NT2/D1 (cell line): ENCODE measurements at regions not wholly inside any gene's neighbourhood (a gene's known extent, or its start where the extent isn't known, plus 50 kb on each side); places are given as distances from the start of the nearest gene placed in this dataset.

Source experiments
- DNase-seq: peaks from one replicate; pipeline ENCODE4 v3.0.0-alpha.2; 2011; ENCODE audit warnings: low read depth, low spot score
- H3K27me3 ChIP-seq: 2 replicates; pipeline ENCODE4 v1.6.0; 2011; ENCODE audit warnings: mild to moderate bottlenecking; ENCODE audit not compliant: insufficient read length, insufficient read depth
- H3K36me3 ChIP-seq: 2 replicates; pipeline ENCODE4 v1.6.1; 2011; ENCODE audit warnings: mild to moderate bottlenecking, low read length, mixed read lengths; ENCODE audit not compliant: insufficient read depth, insufficient read length
- H3K4me1 ChIP-seq: 2 replicates; pipeline ENCODE4 v1.5.1; 2011; ENCODE audit not compliant: insufficient read depth, insufficient read length
- H3K4me3 ChIP-seq: 2 replicates; pipeline ENCODE4 v1.5.1; 2011; ENCODE audit warnings: low read depth; ENCODE audit not compliant: insufficient read length
- H3K9ac ChIP-seq: 2 replicates; pipeline ENCODE4 v1.6.0; 2011; ENCODE audit warnings: low read depth; ENCODE audit not compliant: insufficient read length
- H3K9me3 ChIP-seq: 2 replicates; pipeline ENCODE4 v1.5.1; 2011; ENCODE audit warnings: mild to moderate bottlenecking, low read length; ENCODE audit not compliant: insufficient read depth
- SUZ12 ChIP-seq: IDR thresholded peaks from 2 replicates; pipeline ENCODE4 v1.6.1; 2011; ENCODE audit not compliant: insufficient read length, insufficient read depth; ENCODE audit errors: extremely low read depth
- YY1 ChIP-seq: IDR thresholded peaks from 2 replicates; pipeline ENCODE4 v1.6.1; 2011; ENCODE audit not compliant: insufficient read length, insufficient read depth
- ZNF274 ChIP-seq: IDR thresholded peaks from 2 replicates; pipeline ENCODE4 v1.6.1; 2011; ENCODE audit warnings: mild to moderate bottlenecking, low read depth, low read length

DNA sequence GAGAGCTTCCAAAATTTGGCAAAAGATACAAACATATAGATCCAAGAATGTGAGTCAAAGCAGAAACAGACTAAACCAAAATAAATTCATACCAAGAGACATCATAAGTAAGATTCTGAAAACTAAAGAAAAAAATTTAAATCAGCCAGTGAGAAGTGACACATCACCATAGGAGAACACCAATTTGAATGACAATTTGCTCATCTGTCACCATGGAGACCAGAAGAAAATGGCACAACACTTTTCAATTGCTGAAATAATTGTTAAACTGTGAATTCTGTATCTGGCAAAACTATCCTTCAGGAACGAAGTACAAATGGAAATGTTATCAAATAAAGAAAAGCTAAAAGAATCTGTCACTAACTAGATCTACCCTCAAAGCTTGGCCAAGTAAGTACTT is 864.3 kb downstream of the BRD1 start:
- H3K4me3 ChIP-seq: no peak overlapping the region
- H3K36me3 ChIP-seq: no peaks in the 10 kb centered on the region
- no peak overlapping the region for H3K9ac ChIP-seq
- no peaks in the 10 kb centered on the region for H3K9me3 ChIP-seq
- no peaks in the 10 kb centered on the region for H3K27me3 ChIP-seq
- no peak for TF ChIP-seq ZNF274
- no peak for TF ChIP-seq YY1
- no peak for TF ChIP-seq SUZ12
- H3K4me1 ChIP-seq: peaks cover 4% of the 10 kb centered on the region
- DNase-seq: no peak

DNA sequence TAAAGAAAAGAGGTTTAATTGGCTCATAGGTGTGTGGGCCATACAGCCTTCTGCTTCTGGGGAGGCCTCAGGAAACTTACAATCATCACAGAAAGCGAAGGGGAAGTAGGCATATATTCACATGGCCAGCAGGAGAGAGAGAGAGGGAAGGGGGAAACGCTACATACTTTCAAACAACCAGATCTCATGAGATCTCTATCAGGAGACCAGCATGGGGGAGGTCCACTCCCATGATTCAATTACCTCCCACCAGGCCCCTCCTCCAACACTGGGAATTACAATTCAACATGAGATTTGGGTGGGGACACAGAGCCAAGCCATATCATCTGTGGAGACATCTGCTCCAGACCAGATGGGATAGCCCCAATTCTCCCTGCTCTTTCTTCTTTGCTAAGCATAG is 866.0 kb downstream of the BRD1 start:
- H3K36me3 ChIP-seq: no peaks in the 10 kb centered on the region
- H3K27me3 ChIP-seq: no peaks in the 10 kb centered on the region
- H3K9ac ChIP-seq: no peak overlapping the region
- no peak for TF ChIP-seq ZNF274
- no peak overlapping the region for H3K4me3 ChIP-seq
- H3K4me1 ChIP-seq: peaks cover 4% of the 10 kb centered on the region
- no peaks in the 10 kb centered on the region for H3K9me3 ChIP-seq
- no peak for DNase-seq

DNA sequence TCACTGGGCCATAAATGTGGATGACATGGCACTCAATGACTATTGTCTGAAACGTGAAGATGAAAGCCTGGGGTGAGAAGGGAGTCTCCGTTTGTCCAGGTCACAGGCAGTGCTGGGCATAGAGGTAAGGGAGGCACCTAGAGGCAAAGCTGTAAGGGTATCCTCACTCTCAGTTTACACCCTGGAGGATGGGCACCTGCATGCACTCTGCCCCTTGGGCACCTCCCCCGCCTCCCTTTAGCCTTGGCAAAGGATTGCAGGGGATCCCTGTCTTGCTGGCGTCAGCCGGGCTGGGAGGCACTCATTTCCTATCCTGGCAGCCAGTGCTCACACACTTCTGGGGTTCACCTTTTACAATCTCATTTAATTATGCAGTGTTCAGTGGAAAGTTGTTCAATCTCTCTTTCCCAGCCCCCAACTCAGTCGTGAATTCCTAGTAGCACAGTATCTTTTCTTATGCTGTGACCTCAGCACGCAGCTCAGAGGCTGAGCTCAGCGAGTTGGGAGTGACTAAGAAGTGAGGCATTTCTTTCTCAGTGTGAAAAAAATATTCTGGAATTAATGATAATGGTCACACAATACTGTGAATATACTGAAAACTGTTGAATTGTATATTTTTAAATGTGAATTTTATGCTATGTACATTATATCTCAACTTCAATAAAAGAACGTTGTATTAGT is 866.6 kb downstream of the BRD1 start:
- Histone ChIP-seq H3K4me3 (no peak overlapping the region), H3K9ac (no peak overlapping the region), H3K36me3 (no peaks in the 10 kb centered on the region), H3K9me3 (no peaks in the 10 kb centered on the region), H3K4me1 (peaks cover 4% of the 10 kb centered on the region), H3K27me3 (no peaks in the 10 kb centered on the region)
- TF ChIP-seq YY1: no peak
- TF ChIP-seq SUZ12: no peak
- no peak for TF ChIP-seq ZNF274
- no peak for DNase-seq

DNA sequence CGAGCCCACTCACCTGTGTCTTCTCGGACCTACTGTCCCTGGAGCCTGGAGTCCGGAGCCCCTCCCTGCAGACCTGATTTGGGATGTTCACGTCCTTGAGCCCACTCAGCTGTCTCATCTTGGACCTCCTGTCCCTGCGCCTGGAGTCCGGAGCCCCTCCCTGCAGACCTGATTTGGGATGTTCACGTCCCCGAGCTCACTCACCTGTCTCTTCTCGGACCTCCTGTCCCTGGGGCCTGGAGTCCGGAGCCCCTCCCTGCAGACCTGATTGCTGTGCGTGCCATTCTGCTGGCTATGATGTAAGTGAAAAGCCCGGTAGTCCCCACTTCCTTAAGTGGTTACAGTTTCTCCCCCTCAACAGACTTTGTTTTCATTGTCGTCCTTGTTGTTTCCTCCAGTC is 867.1 kb downstream of the BRD1 start:
- no peak for TF ChIP-seq YY1
- no peak for TF ChIP-seq SUZ12
- no peak for TF ChIP-seq ZNF274
- Histone ChIP-seq H3K4me1 (peaks cover 4% of the 10 kb centered on the region), H3K27me3 (no peaks in the 10 kb centered on the region), H3K9me3 (no peaks in the 10 kb centered on the region), H3K4me3 (no peak overlapping the region), H3K9ac (no peak overlapping the region), H3K36me3 (no peaks in the 10 kb centered on the region)
- DNase-seq: no peak

DNA sequence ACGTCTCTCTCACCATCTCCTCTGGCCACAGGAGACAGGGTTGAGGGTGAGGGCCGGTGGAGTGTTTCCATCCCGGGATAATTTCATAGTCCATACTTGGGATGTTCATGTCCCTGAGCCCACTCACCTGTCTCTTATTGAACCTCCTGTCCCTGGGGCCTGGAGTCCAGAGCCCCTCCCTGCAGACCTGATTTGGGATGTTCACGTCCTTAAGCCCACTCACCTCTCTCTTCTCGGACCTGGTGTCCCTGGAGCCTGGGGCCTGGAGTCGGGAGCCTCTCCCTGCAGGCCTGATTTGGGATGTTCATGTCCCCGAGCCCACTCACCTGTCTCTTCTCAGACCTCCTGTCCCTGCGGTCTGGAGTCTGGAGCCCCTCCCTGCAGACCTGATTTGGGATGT is 868.2 kb downstream of the BRD1 start:
- no peak overlapping the region for H3K9ac ChIP-seq
- H3K36me3 ChIP-seq: no peaks in the 10 kb centered on the region
- DNase-seq: no peak
- TF ChIP-seq YY1 (no peak), SUZ12 (no peak), ZNF274 (no peak)
- no peaks in the 10 kb centered on the region for H3K9me3 ChIP-seq
- H3K4me1 ChIP-seq: peaks cover 4% of the 10 kb centered on the region
- no peak overlapping the region for H3K4me3 ChIP-seq
- no peaks in the 10 kb centered on the region for H3K27me3 ChIP-seq

DNA sequence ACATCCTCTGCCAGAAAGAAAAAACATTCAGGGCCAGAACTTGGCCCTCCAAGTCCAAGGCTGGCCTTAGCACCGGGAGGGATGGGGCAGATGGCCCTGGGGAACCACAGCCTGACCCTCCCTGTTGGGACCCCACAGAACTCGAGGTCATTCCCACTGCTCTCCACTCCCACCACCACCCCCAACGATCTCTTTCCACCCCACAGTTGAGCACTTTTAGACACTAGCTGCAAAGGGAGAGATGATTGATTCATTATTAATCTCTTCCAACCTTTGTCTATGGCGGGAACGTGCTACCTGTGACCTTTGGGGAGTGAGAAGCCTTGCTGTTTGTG is 869.7 kb downstream of the BRD1 start:
- DNase-seq: no peak
- Histone ChIP-seq H3K4me3 (no peak overlapping the region), H3K27me3 (no peaks in the 10 kb centered on the region), H3K4me1 (peaks cover 4% of the 10 kb centered on the region), H3K9ac (no peak overlapping the region), H3K36me3 (no peaks in the 10 kb centered on the region), H3K9me3 (no peaks in the 10 kb centered on the region)
- TF ChIP-seq YY1: no peak
- TF ChIP-seq SUZ12: no peak
- TF ChIP-seq ZNF274: no peak

DNA sequence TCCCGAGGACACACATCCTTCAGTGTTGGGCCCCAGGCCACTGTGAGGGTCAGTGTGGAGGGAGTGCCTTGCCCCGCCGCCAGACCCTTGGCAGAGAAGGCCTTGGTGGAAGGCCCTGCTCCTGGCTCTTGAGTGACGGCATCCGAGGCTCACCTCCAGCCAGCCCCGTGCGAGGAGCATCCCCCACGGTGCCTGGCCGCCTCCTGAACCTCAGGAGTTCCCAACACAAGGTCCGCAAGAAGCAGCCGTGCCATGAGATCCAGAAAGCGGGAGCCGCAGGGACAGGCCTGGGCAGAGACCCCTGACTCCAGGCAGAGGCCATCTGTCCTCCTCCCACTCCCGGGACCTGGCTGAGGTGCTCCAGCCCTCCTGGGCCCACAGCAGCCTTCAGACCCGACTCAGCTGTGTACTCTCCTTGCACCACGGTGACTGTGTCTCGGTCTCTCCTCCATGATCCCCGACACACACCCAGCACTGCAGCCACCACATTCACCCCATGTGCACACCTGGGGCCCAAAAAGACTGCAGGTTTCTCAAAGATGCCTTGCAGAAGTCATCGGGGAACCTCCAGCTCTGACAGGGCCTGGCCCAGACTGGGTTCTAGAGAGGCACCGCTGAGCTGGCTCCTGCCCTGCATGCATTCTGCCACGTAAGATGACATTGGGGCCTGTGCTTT is 870.2 kb downstream of the BRD1 start:
- TF ChIP-seq ZNF274: no peak
- TF ChIP-seq SUZ12: no peak
- TF ChIP-seq YY1: no peak
- no peaks in the 10 kb centered on the region for H3K36me3 ChIP-seq
- H3K9ac ChIP-seq: no peak overlapping the region
- H3K9me3 ChIP-seq: no peaks in the 10 kb centered on the region
- no peak overlapping the region for H3K4me3 ChIP-seq
- peaks cover 4% of the 10 kb centered on the region for H3K4me1 ChIP-seq
- H3K27me3 ChIP-seq: no peaks in the 10 kb centered on the region
- no peak for DNase-seq
